GM12878 (cell line): ENCODE measurements at regions not wholly inside any gene's neighbourhood (a gene's known extent, or its start where the extent isn't known, plus 50 kb on each side); places are given as distances from the start of the nearest gene placed in this dataset.

Experiments
- ATAC-seq: fragments of 200-7000 bp; cut with Tn5 transposase; 3 replicates; pipeline ENCODE4 v1.9.1; 2020; ENCODE audit warnings: mild to moderate bottlenecking, moderate library complexity
- BruUV-seq: library from RNA; stranded (reverse); fragments of 400-500 nt; replicated peaks from 2 replicates; lab custom pipeline; 2021; lab: Mats Ljungman, UMichigan
- CTCF ChIA-PET: fragments of 300-600 bp; sonication (Branson Sonifier 250); formaldehyde crosslinking; extraction: SDS; loops from one replicate; lab custom pipeline; 2021; ENCODE audit warnings: inconsistent platforms; lab: Yijun Ruan, JAX
- POLR2A ChIA-PET: fragments of 350-600 bp; formaldehyde crosslinking; extraction: SDS; loops from one replicate; lab custom pipeline; 2021; ENCODE audit warnings: inconsistent platforms; lab: Charles Lee
- RAD21 ChIA-PET: fragments of 300-600 bp; sonication (Branson Sonifier 250); formaldehyde crosslinking; loops from one replicate; lab custom pipeline; 2023; ENCODE audit warnings: antibody characterized with exemption; ENCODE audit not compliant: unreplicated experiment; lab: Charles Lee
- SMC1A ChIA-PET: fragments of 300-600 bp; sonication (Branson Sonifier 250); formaldehyde crosslinking; loops from one replicate; lab custom pipeline; 2023; ENCODE audit not compliant: unreplicated experiment, uncharacterized antibody; lab: Charles Lee
- DNase-seq: peaks from one replicate; pipeline ENCODE4 v3.0.0-alpha.2; 2011; ENCODE audit warnings: low read depth, low spot score
- FAIRE-seq: peaks from 3 replicates; lab custom pipeline; 2011; peaks lifted over from hg19 to GRCh38; lab: Jason Lieb, UNC
- H2AFZ ChIP-seq: 2 replicates; pipeline ENCODE4 v1.6.0; 2011; ENCODE audit warnings: low read depth, low read length, control low read depth; ENCODE audit not compliant: control insufficient read depth
- H3K27ac ChIP-seq: 2 replicates; pipeline ENCODE4 v1.5.1; 2011; ENCODE audit warnings: control low read depth; ENCODE audit not compliant: control insufficient read depth, insufficient read depth
- H3K27me3 ChIP-seq, 2 experiments: replicated peaks in 1 of 2; 2 replicates each; pipeline versions ENCODE4 v1.6.0 to v1.6.1; 2011; ENCODE audit warnings: low read length in 1 of 2; ENCODE audit not compliant: control insufficient read depth in 2 of 2, insufficient read depth in 2 of 2
- H3K36me3 ChIP-seq, 2 experiments: 2 replicates each; pipeline ENCODE4 v1.5.1; 2011; ENCODE audit warnings: low read length in 1 of 2; ENCODE audit not compliant: control insufficient read depth in 2 of 2, insufficient read depth in 2 of 2
- H3K4me1 ChIP-seq: 2 replicates; pipeline ENCODE4 v1.6.1; 2011; ENCODE audit warnings: mild to moderate bottlenecking, low read length, moderate library complexity, mixed read lengths; ENCODE audit not compliant: control insufficient read depth, insufficient read depth
- H3K4me2 ChIP-seq: 2 replicates; pipeline ENCODE4 v1.6.0; 2011; ENCODE audit warnings: control low read depth; ENCODE audit not compliant: control insufficient read depth, insufficient read depth
- H3K4me3 ChIP-seq: fragments of 200-600 bp; sonication (generic); 2 replicates; pipeline ENCODE4 v1.5.1; 2016
- H3K79me2 ChIP-seq: 2 replicates; pipeline ENCODE4 v1.6.0; 2011; ENCODE audit warnings: low read length; ENCODE audit not compliant: control insufficient read depth, insufficient read depth
- H3K9ac ChIP-seq: 2 replicates; pipeline ENCODE4 v1.8.0; 2011; ENCODE audit warnings: low read length, control low read depth, mixed read lengths; ENCODE audit not compliant: control insufficient read depth, insufficient read depth
- H3K9me3 ChIP-seq: replicated peaks from 3 replicates; pipeline ENCODE4 v1.5.1; 2011; ENCODE audit warnings: mild to moderate bottlenecking, low read length; ENCODE audit not compliant: control insufficient read depth, insufficient read depth
- H4K20me1 ChIP-seq: 2 replicates; pipeline ENCODE4 v1.6.0; 2011; ENCODE audit not compliant: control insufficient read depth, insufficient read depth
- ASH2L ChIP-seq: fragments of 300-600, 200-600 bp; sonication (generic); IDR thresholded peaks from 2 replicates; pipeline ENCODE4 v1.6.1; 2017; ENCODE audit warnings: low read depth, mild to moderate bottlenecking, borderline replicate concordance
- BHLHE40 ChIP-seq, 2 experiments: fragments of 450-650 bp in 1 of 2; IDR thresholded peaks; 2 replicates each; pipeline ENCODE4 v1.6.1; 2011 to 2017; ENCODE audit warnings: low read depth in 2 of 2, borderline replicate concordance in 1 of 2, improper control_type of control experiment in 1 of 2, low read length in 1 of 2, mild to moderate bottlenecking in 1 of 2
- KLF5 ChIP-seq: fragments of 450-650 bp; IDR thresholded peaks from 2 replicates; pipeline ENCODE4 v1.6.1; 2014; ENCODE audit warnings: mild to moderate bottlenecking; ENCODE audit not compliant: partially characterized antibody
- MEF2A ChIP-seq: IDR thresholded peaks from 2 replicates; pipeline ENCODE4 v1.6.1; 2011; ENCODE audit warnings: low read depth, mild to moderate bottlenecking, low read length, moderate library complexity; ENCODE audit not compliant: insufficient read depth
- PML ChIP-seq: IDR thresholded peaks from 2 replicates; pipeline ENCODE4 v1.6.1; 2012; ENCODE audit warnings: low read length, inconsistent platforms
- SMC3 ChIP-seq: IDR thresholded peaks from 2 replicates; pipeline ENCODE4 v1.6.1; 2011; ENCODE audit warnings: low read length, improper control_type of control experiment, borderline replicate concordance
- TCF12 ChIP-seq: IDR thresholded peaks from 2 replicates; pipeline ENCODE4 v1.6.1; 2011; ENCODE audit warnings: low read depth, mild to moderate bottlenecking, low read length
- TCF3 ChIP-seq: IDR thresholded peaks from 2 replicates; pipeline ENCODE4 v1.6.1; 2012; ENCODE audit warnings: low read depth, mild to moderate bottlenecking, low read length, borderline replicate concordance; ENCODE audit not compliant: insufficient read depth
- YBX1 ChIP-seq: fragments of 450-650 bp; IDR thresholded peaks from 2 replicates; pipeline ENCODE4 v1.6.1; 2016; ENCODE audit warnings: antibody characterized with exemption
- WGBS: methylation state at CpG from one replicate; pipeline ENCODE4 v1.1.6; 2016; ENCODE audit warnings: low lambda C conversion rate; ENCODE audit not compliant: insufficient replicate concordance, insufficient coverage; ENCODE audit errors: missing lambda C conversion rate; 5-methylcytosine and 5-hydroxymethylcytosine counted together
- in situ Hi-C: fragments of 300-500 bp; cut with MboI; formaldehyde crosslinking; loops from 9 replicates; pipeline ENCODE4 v1.14.3; 2018; ENCODE audit warnings: mixed read lengths
- intact Hi-C: fragments of 100-400 bp; cut with micrococcal nuclease; formaldehyde crosslinking; loops from one replicate; pipeline ENCODE4 v1.14.2; 2022; ENCODE audit not compliant: unreplicated experiment
- TF ChIP-seq, protein P1 (sequence below): IDR thresholded peaks from 2 replicates; pipeline ENCODE4 v1.6.1; 2011; ENCODE audit warnings: borderline replicate concordance, low read depth, mild to moderate bottlenecking, moderate library complexity, mixed read lengths, low read length; ENCODE audit not compliant: insufficient read depth; ENCODE audit errors: extremely low read length

GRCh38 chr14:27199272-27199671, 601.4 kb upstream of the NOVA1 start (continued):
- TF ChIP-seq KLF5 = no peak

- intact Hi-C loops (no loop called here), in situ Hi-C loops (no loop called here)
- Histone ChIP-seq H3K27me3 (no peaks in the 10 kb centered on the region), H3K9me3 (no peaks in the 10 kb centered on the region), H3K27ac (no peak overlapping the region), H3K79me2 (no peaks in the 10 kb centered on the region), H2AFZ (no peak overlapping the region), H3K36me3 (no peaks in the 10 kb centered on the region), H3K4me1 (no peaks in the 10 kb centered on the region), H3K4me2 (no peak overlapping the region), H3K9ac (no peak overlapping the region), H3K4me3 (no peak overlapping the region), H4K20me1 (no peaks in the 10 kb centered on the region)
- ChIA-PET RAD21 (no interaction called here), CTCF (no interaction called here), POLR2A (no interaction called here), SMC1A (no interaction called here)
- ATAC-seq (no peak), DNase-seq (no peak), FAIRE-seq (no peak)
- WGBS = 39% methylated on average over 1 of the region's 1 CpG
- TF ChIP-seq TCF12 (no peak), SMC3 (no peak), MEF2A (no peak), PML (no peak), BHLHE40 (IDR thresholded peaks at IDR 0.05; ENCODE audit: borderline replicate concordance in 1 of 2, low read depth in 2 of 2, low read length in 1 of 2) (no peak), ASH2L (no peak), TCF3 (no peak), YBX1 (no peak)
- TF ChIP-seq, protein P1, sequence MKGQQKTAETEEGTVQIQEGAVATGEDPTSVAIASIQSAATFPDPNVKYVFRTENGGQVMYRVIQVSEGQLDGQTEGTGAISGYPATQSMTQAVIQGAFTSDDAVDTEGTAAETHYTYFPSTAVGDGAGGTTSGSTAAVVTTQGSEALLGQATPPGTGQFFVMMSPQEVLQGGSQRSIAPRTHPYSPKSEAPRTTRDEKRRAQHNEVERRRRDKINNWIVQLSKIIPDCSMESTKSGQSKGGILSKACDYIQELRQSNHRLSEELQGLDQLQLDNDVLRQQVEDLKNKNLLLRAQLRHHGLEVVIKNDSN = no peak
- BruUV-seq = no TSS peak
These were observed 607.2 kb upstream of the NOVA1 start for GRCh38 chr14:27205036-27205435.
